Tibial nerve (tissue), 4 donors: ENCODE measurements at regions not wholly inside any gene's neighbourhood (a gene's known extent, or its start where the extent isn't known, plus 50 kb on each side); places are given as distances from the start of the nearest gene placed in this dataset.
A peak's percentile ranks its signal among the peaks of the same experiment; 100 is the strongest.

ENCODE experiments used
- DNase-seq, 2 donors: peaks; one replicate each; pipeline ENCODE4 v3.0.0-alpha.2; 2019; ENCODE audit warnings: low spot score in 2 of 2
- H3K27ac ChIP-seq, 4 donors: fragments of 200-600 bp; sonication (generic) in 3 of 4; one replicate each; pipeline ENCODE4 v1.5.1; 2017 to 2019; ENCODE audit warnings: mild to moderate bottlenecking in 1 of 4
- H3K27me3 ChIP-seq, 2 donors: fragments of 200-600 bp; sonication (generic) in 1 of 2; one replicate each; pipeline versions ENCODE4 v1.5.1 to v1.6.0; 2017 to 2019
- H3K36me3 ChIP-seq, 3 donors: fragments of 200-600 bp; sonication (generic); one replicate each; pipeline ENCODE4 v1.5.1; 2018 to 2019
- H3K4me1 ChIP-seq, 4 donors: fragments of 200-600 bp; sonication (generic) in 3 of 4; one replicate each; pipeline ENCODE4 v1.5.1; 2017 to 2019
- H3K4me3 ChIP-seq, 4 donors: fragments of 200-600 bp; sonication (generic) in 3 of 4; one replicate each; pipeline ENCODE4 v1.5.1; 2017 to 2019; ENCODE audit warnings: mild to moderate bottlenecking in 1 of 4, moderate library complexity in 1 of 4
- H3K9me3 ChIP-seq, 4 donors: fragments of 200-600 bp; sonication (generic) in 3 of 4; one replicate each; pipeline ENCODE4 v1.5.1; 2017 to 2019
- CTCF ChIP-seq, 5 experiments: fragments of 200-600 bp in 3 of 5; fragments of 450-650 bp in 2 of 5; sonication (generic) in 3 of 5; IDR thresholded peaks; one replicate each; pipeline ENCODE4 v1.5.1; 2016 to 2019; ENCODE audit warnings: antibody characterized with exemption in 5 of 5, mild to moderate bottlenecking in 3 of 5, moderate library complexity in 2 of 5
- EP300 ChIP-seq, 2 donors: sonication (generic); formaldehyde crosslinking; IDR thresholded peaks; one replicate each; pipeline ENCODE4 v1.6.1; 2017; ENCODE audit warnings: antibody characterized with exemption in 2 of 2, mild to moderate bottlenecking in 1 of 2
- POLR2A ChIP-seq, 2 donors: fragments of 450-650 bp; IDR thresholded peaks; one replicate each; pipeline ENCODE4 v1.6.1; 2017; ENCODE audit warnings: antibody characterized with exemption in 2 of 2, mild to moderate bottlenecking in 2 of 2, moderate library complexity in 2 of 2
- WGBS, 2 donors: methylation state at CpG; one replicate each; pipeline ENCODE4 v1.1.5; 2018; 5-methylcytosine and 5-hydroxymethylcytosine counted together

- no peak for DNase-seq
- Histone ChIP-seq H3K27me3 (no peaks in the 10 kb centered on the region), H3K9me3 (no peaks in the 10 kb centered on the region), H3K36me3 (no peaks in the 10 kb centered on the region), H3K4me3 (peak overlapping the region in 1 of 4 donors; percentile 16), H3K27ac (peak overlapping the region in 2 of 4 donors; percentile 77 to 83), H3K4me1 (peaks cover 0 to 34% (median 0%) of the 10 kb centered on the region in 4 donors)
- TF ChIP-seq CTCF (IDR thresholded peaks at IDR 0.05) (no peak), POLR2A (IDR thresholded peaks at IDR 0.05) (no peak), EP300 (IDR thresholded peaks at IDR 0.05) (no peak)
- WGBS, 2 donors: 67 to 77% methylated on average over 2 of the region's 2 CpGs
Observed at GRCh38 chr13:50140153-50140552, 124.9 kb downstream of the KCNRG start.

GRCh38 chr13:50140581-50141374 is 125.5 kb downstream of the KCNRG start:
- WGBS, 2 donors: 23 to 29% methylated on average over 14 of the region's 14 CpGs
- DNase-seq: peak in 1 of 2 donors; percentile 34
- no peaks in the 10 kb centered on the region for H3K9me3 ChIP-seq
- peak overlapping the region; percentile 48 to 83 (median 66) for H3K27ac ChIP-seq
- TF ChIP-seq POLR2A (IDR thresholded peaks at IDR 0.05) (no peak), EP300 (IDR thresholded peaks at IDR 0.05) (peak in 1 of 2 donors; percentile 41)
- peak overlapping the region in 1 of 4 donors; percentile 16 for H3K4me3 ChIP-seq
- H3K27me3 ChIP-seq: no peaks in the 10 kb centered on the region
- H3K4me1 ChIP-seq: peaks cover 0 to 34% (median 0%) of the 10 kb centered on the region in 4 donors
- no peaks in the 10 kb centered on the region for H3K36me3 ChIP-seq

GRCh38 chr13:50141375-50141975 is 126.2 kb downstream of the KCNRG start:
- no peaks in the 10 kb centered on the region for H3K27me3 ChIP-seq
- peak overlapping the region in 1 of 4 donors; percentile 10 for H3K4me3 ChIP-seq
- peak overlapping the region; percentile 48 to 83 (median 66) for H3K27ac ChIP-seq
- no peaks in the 10 kb centered on the region for H3K36me3 ChIP-seq
- 85 to 90% methylated on average over 2 of the region's 2 CpGs for WGBS, 2 donors
- no peak for TF ChIP-seq CTCF (IDR thresholded peaks at IDR 0.05)
- no peak for TF ChIP-seq POLR2A (IDR thresholded peaks at IDR 0.05)
- TF ChIP-seq EP300 (IDR thresholded peaks at IDR 0.05): peak in 1 of 2 donors; percentile 49
- no peaks in the 10 kb centered on the region for H3K9me3 ChIP-seq
- peaks cover 0 to 34% (median 0%) of the 10 kb centered on the region in 4 donors for H3K4me1 ChIP-seq
- DNase-seq: no peak

- Histone ChIP-seq H3K4me3 (no peak overlapping the region), H3K27ac (peak overlapping the region in 2 of 4 donors; percentile 54 to 56), H3K36me3 (no peaks in the 10 kb centered on the region), H3K9me3 (no peaks in the 10 kb centered on the region), H3K4me1 (peaks cover 0 to 45% (median 3%) of the 10 kb centered on the region in 4 donors), H3K27me3 (no peaks in the 10 kb centered on the region)
- TF ChIP-seq POLR2A (IDR thresholded peaks at IDR 0.05) (no peak), EP300 (IDR thresholded peaks at IDR 0.05) (no peak), CTCF (IDR thresholded peaks at IDR 0.05) (no peak)
- WGBS, 2 donors: 27 to 28% methylated on average over 1 of the region's 1 CpG
- no peak for DNase-seq
Observed at GRCh38 chr13:50144246-50145160, 129.3 kb downstream of the KCNRG start.

- Histone ChIP-seq H3K36me3 (no peaks in the 10 kb centered on the region), H3K27me3 (no peaks in the 10 kb centered on the region), H3K4me3 (no peak overlapping the region), H3K4me1 (peaks cover 0 to 43% (median 10%) of the 10 kb centered on the region in 4 donors), H3K27ac (peak overlapping the region in 1 of 4 donors; percentile 51), H3K9me3 (no peaks in the 10 kb centered on the region)
- TF ChIP-seq CTCF (IDR thresholded peaks at IDR 0.05): no peak
- TF ChIP-seq EP300 (IDR thresholded peaks at IDR 0.05): no peak
- TF ChIP-seq POLR2A (IDR thresholded peaks at IDR 0.05): no peak
- WGBS, 2 donors: 63 to 68% methylated on average over 2 of the region's 2 CpGs
- DNase-seq: no peak
Observed at GRCh38 chr13:50149214-50149613, 134.0 kb downstream of the KCNRG start.
